ENCODE measurements at regions not wholly inside any gene's neighbourhood (a gene's known extent, or its start where the extent isn't known, plus 50 kb on each side); places are given as distances from the start of the nearest gene placed in this dataset.

DNA sequence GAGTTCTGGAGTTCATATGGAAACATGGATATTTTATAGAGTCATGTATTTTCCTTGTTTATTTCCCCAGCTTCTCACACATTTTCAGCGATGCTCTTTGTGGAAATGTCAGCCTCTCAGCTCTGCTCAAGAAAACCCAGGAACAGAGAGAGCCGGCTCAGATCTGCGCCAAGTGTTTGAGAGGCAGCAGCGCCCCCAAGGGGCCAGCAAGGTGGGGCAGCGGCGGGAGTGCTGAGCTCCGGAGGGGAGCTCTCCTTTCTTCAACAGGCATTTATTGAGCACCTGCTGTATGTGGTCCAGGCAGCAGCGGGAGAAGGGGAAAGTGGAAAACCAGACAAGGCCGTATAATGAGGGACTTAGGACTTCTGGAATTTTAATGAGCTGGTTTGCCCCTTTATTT is 421.1 kb upstream of the C16orf82 start:
- no peak overlapping the region for H3K27ac ChIP-seq
- no peak overlapping the region for H3K4me3 ChIP-seq (ENCODE audit: low read depth in 1 of 2, low read length in 1 of 2)
- TF ChIP-seq, protein P1, sequence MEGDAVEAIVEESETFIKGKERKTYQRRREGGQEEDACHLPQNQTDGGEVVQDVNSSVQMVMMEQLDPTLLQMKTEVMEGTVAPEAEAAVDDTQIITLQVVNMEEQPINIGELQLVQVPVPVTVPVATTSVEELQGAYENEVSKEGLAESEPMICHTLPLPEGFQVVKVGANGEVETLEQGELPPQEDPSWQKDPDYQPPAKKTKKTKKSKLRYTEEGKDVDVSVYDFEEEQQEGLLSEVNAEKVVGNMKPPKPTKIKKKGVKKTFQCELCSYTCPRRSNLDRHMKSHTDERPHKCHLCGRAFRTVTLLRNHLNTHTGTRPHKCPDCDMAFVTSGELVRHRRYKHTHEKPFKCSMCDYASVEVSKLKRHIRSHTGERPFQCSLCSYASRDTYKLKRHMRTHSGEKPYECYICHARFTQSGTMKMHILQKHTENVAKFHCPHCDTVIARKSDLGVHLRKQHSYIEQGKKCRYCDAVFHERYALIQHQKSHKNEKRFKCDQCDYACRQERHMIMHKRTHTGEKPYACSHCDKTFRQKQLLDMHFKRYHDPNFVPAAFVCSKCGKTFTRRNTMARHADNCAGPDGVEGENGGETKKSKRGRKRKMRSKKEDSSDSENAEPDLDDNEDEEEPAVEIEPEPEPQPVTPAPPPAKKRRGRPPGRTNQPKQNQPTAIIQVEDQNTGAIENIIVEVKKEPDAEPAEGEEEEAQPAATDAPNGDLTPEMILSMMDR (IDR thresholded peaks at IDR 0.05) = no peak
- no peaks in the 10 kb centered on the region for H3K9me3 ChIP-seq
- no peaks in the 10 kb centered on the region for H3K36me3 ChIP-seq
- no peaks in the 10 kb centered on the region for H3K4me1 ChIP-seq (ENCODE audit: control insufficient read depth in 1 of 2, insufficient read depth in 1 of 2, low read depth in 1 of 2, low read length in 1 of 2)
- peaks cover 4% of the 10 kb centered on the region for H3K27me3 ChIP-seq

DNA sequence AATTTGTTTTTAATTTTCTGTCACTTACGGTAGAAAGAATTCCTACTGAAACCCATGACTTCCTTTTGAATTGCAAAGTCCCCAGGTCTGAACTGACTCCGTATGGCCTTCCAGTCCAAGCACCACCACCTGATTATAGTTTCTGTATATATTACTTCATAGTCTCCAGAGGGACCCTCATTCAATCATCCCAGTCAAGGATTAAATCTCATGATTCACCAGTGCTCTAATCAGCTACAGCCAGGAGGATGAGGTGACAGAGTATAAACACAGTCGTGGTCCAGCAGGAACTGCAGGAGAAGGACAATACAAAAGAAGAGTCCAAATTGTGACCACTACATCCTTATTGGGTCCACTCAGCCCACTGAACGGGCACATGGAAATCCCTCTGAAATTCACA is 418.9 kb upstream of the C16orf82 start:
- Histone ChIP-seq H3K27ac (no peak overlapping the region), H3K27me3 (peaks cover 4% of the 10 kb centered on the region), H3K4me1 (ENCODE audit: control insufficient read depth in 1 of 2, insufficient read depth in 1 of 2, low read depth in 1 of 2, low read length in 1 of 2) (no peaks in the 10 kb centered on the region), H3K4me3 (ENCODE audit: low read depth in 1 of 2, low read length in 1 of 2) (no peak overlapping the region), H3K36me3 (no peaks in the 10 kb centered on the region), H3K9me3 (no peaks in the 10 kb centered on the region)
- TF ChIP-seq, protein P1 (IDR thresholded peaks at IDR 0.05) = no peak

DNA sequence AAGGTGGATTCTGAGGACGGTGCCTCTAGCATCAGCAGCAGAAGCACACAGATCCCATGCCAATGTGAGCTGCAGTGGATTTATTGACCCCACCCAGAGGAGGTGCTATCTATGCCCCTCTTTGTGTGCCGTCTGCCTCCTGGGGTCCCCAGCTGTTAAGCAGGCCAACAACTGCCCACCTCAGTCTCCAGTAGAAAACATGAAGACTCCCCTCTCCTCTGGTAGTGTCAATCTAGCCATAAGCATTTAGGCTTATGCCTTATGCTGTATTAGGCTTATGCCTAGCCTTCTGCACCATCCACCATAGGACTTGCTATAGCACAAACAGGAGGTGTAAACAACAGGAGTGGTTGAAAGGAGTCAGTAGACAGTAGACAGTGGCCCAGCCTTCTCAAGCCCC is 417.9 kb upstream of the C16orf82 start:
- H3K9me3 ChIP-seq = no peaks in the 10 kb centered on the region

DNA sequence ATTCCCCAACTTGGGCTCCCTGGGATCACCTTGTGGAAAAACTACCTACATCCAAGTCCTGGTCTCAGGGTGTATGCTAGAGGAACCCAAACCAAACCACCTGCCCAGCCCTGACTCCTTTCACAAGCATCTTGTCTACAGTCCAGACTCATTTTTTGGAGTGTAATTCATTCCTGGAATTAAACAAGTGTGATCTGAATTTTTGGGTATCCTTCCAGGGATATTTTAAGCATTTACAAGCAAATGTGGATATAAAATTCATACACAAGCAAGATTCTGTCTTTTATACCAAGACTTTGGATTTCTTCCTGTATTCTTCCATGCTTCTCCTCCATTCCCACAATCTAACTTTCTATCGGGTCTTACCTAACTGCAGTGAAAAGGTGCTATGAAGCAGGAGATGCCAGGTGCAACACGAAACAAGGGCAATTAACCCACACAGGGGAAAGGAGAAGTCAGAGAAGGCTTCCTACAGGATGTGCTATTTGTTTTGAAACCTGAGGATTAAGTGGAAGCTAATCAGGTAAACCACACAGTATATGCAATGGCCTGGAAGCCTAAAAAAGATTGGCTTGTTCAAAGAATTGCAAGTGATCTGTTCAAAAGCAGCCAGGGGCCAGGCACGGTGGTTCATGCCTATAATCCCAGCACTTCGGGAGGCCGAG is 417.2 kb upstream of the C16orf82 start:
- no peaks in the 10 kb centered on the region for H3K9me3 ChIP-seq

More for the DNA sequence above, 417.9 kb upstream of the C16orf82 start:
- Histone ChIP-seq H3K4me1 (ENCODE audit: control insufficient read depth in 1 of 2, insufficient read depth in 1 of 2, low read depth in 1 of 2, low read length in 1 of 2) (no peaks in the 10 kb centered on the region), H3K27me3 (peaks cover 4% of the 10 kb centered on the region), H3K4me3 (ENCODE audit: low read depth in 1 of 2, low read length in 1 of 2) (no peak overlapping the region), H3K36me3 (no peaks in the 10 kb centered on the region), H3K27ac (no peak overlapping the region)
- TF ChIP-seq, protein P1 (IDR thresholded peaks at IDR 0.05) = no peak

DNA sequence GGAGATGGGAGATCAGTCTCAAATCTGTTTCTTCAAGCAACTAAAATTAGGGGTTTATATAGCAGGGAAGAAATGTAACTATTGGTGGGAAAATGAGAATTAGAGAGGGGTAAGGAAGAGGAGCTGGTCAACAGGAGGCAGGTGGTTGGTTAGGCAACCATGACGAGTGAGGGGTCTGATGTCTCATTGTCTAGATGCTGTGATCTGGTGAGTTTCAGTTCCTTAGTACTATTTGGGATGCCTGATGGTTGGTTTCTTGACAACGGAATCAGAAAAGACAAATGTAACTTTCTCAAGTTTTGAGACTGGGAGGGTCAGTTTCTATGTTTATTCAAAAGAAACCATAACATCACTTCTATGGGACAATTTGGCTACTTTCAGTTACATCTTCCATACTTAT is 415.3 kb upstream of the C16orf82 start:
- no peak overlapping the region for H3K4me3 ChIP-seq (ENCODE audit: low read depth in 1 of 2, low read length in 1 of 2)

More for the DNA sequence above, 417.2 kb upstream of the C16orf82 start:
- H3K36me3 ChIP-seq = no peaks in the 10 kb centered on the region
- no peaks in the 10 kb centered on the region for H3K4me1 ChIP-seq (ENCODE audit: control insufficient read depth in 1 of 2, insufficient read depth in 1 of 2, low read depth in 1 of 2, low read length in 1 of 2)
- no peak overlapping the region for H3K4me3 ChIP-seq (ENCODE audit: low read depth in 1 of 2, low read length in 1 of 2)
- TF ChIP-seq, protein P1 (IDR thresholded peaks at IDR 0.05) = no peak
- H3K27ac ChIP-seq = no peak overlapping the region
- H3K27me3 ChIP-seq = peaks cover 4% of the 10 kb centered on the region

More for the DNA sequence above, 415.3 kb upstream of the C16orf82 start:
- Histone ChIP-seq H3K36me3 (no peaks in the 10 kb centered on the region), H3K9me3 (no peaks in the 10 kb centered on the region), H3K4me1 (ENCODE audit: control insufficient read depth in 1 of 2, insufficient read depth in 1 of 2, low read depth in 1 of 2, low read length in 1 of 2) (no peaks in the 10 kb centered on the region), H3K27me3 (no peaks in the 10 kb centered on the region), H3K27ac (no peak overlapping the region)
- TF ChIP-seq, protein P1 (IDR thresholded peaks at IDR 0.05) = no peak

Data from neutrophil (primary cell).